Urinary bladder (tissue), 3 donors: ENCODE measurements at regions not wholly inside any gene's neighbourhood (a gene's known extent, or its start where the extent isn't known, plus 50 kb on each side); places are given as distances from the start of the nearest gene placed in this dataset.
"Not testable (repeated sequence)": the region's sequence is repeated elsewhere in the genome, so short reads cannot be mapped to it uniquely, and the experiment has no call there.

Source experiments
- DNase-seq: peaks from one replicate; pipeline ENCODE4 v3.0.0-alpha.2; 2015; ENCODE audit errors: extremely low spot score
- H3K27ac ChIP-seq: one replicate; pipeline ENCODE4 v1.5.1; 2013; ENCODE audit warnings: low read depth, mild to moderate bottlenecking, moderate library complexity
- H3K36me3 ChIP-seq: one replicate; pipeline ENCODE4 v1.6.1; 2013; ENCODE audit warnings: mild to moderate bottlenecking, moderate library complexity; ENCODE audit not compliant: insufficient read depth
- H3K4me1 ChIP-seq: one replicate; pipeline ENCODE4 v1.6.1; 2013; ENCODE audit warnings: mild to moderate bottlenecking, moderate library complexity; ENCODE audit not compliant: insufficient read depth
- H3K4me3 ChIP-seq: one replicate; pipeline ENCODE4 v1.5.1; 2013; ENCODE audit warnings: low read depth, low read length
- WGBS: extraction: QIAGEN DNeasy Blood & Tissue Kit; methylation state at CpG from one replicate; pipeline ENCODE4 v1.1.7; 2013; 5-methylcytosine and 5-hydroxymethylcytosine counted together
- donor health status: healthy with polysubstance abuse.
- donor health status: healthy.

- Histone ChIP-seq H3K27ac (no peak overlapping the region), H3K4me3 (no peak overlapping the region), H3K36me3 (no peaks in the 10 kb centered on the region), H3K4me1 (no peaks in the 10 kb centered on the region)
- 86% methylated on average over 4 of the region's 4 CpGs for WGBS
- no peak for DNase-seq
Observed at GRCh38 chr3:115399750-115400149, 223.6 kb upstream of the GAP43 start.

GRCh38 chr3:115401298-115401697 is 222.0 kb upstream of the GAP43 start:
- 41% methylated on average over 2 of the region's 2 CpGs for whole genome bisulfite sequencing
- H3K27ac ChIP-seq, result no peak overlapping the region

GRCh38 chr3:115401851-115402501 is 221.3 kb upstream of the GAP43 start:
- no peak for DNase-seq
- Histone ChIP-seq H3K27ac (no peak overlapping the region), H3K4me1 (no peaks in the 10 kb centered on the region), H3K36me3 (no peaks in the 10 kb centered on the region), H3K4me3 (no peak overlapping the region)
- WGBS, result 83% methylated on average over 1 of the region's 1 CpG

More at GRCh38 chr3:115401298-115401697, 222.0 kb upstream of the GAP43 start:
- Histone ChIP-seq H3K36me3 (no peaks in the 10 kb centered on the region), H3K4me1 (no peaks in the 10 kb centered on the region), H3K4me3 (no peak overlapping the region)
- DNase-seq, result no peak

GRCh38 chr3:115402651-115403050 is 220.7 kb upstream of the GAP43 start:
- no peak for DNase-seq
- Histone ChIP-seq H3K4me3 (no peak overlapping the region), H3K4me1 (no peaks in the 10 kb centered on the region), H3K36me3 (no peaks in the 10 kb centered on the region), H3K27ac (no peak overlapping the region)

- WGBS, result 41% methylated on average over 2 of the region's 2 CpGs
- no peaks in the 10 kb centered on the region for H3K4me1 ChIP-seq
- H3K27ac ChIP-seq, result no peak overlapping the region
- H3K36me3 ChIP-seq, result no peaks in the 10 kb centered on the region
- DNase-seq, result no peak
- H3K4me3 ChIP-seq, result no peak overlapping the region
Observed at GRCh38 chr3:115403786-115404185, 219.5 kb upstream of the GAP43 start.

GRCh38 chr3:115409596-115409995 is 213.7 kb upstream of the GAP43 start:
- no peak overlapping the region for H3K4me3 ChIP-seq
- H3K27ac ChIP-seq, result no peak overlapping the region
- WGBS, result 93% methylated on average over 5 of the region's 5 CpGs
- no peak for DNase-seq
- H3K4me1 ChIP-seq, result no peaks in the 10 kb centered on the region
- no peaks in the 10 kb centered on the region for H3K36me3 ChIP-seq

- H3K36me3 ChIP-seq, H3K27ac ChIP-seq, H3K4me3 ChIP-seq, H3K4me1 ChIP-seq, DNase-seq: not testable (repeated sequence)
- 97% methylated on average over 4 of the region's 4 CpGs for WGBS
Observed at GRCh38 chr3:115414610-115415009, 208.7 kb upstream of the GAP43 start.

- H3K27ac ChIP-seq, result no peak overlapping the region
- H3K4me1 ChIP-seq, result no peaks in the 10 kb centered on the region
- no peak overlapping the region for H3K4me3 ChIP-seq
- H3K36me3 ChIP-seq, result no peaks in the 10 kb centered on the region
- WGBS, result 84% methylated on average over 4 of the region's 4 CpGs
- no peak for DNase-seq
Observed at GRCh38 chr3:115415246-115415996, 207.9 kb upstream of the GAP43 start.

GRCh38 chr3:115418583-115418982 is 204.7 kb upstream of the GAP43 start:
- Histone ChIP-seq H3K4me1 (no peaks in the 10 kb centered on the region), H3K4me3 (no peak overlapping the region), H3K36me3 (no peaks in the 10 kb centered on the region), H3K27ac (no peak overlapping the region)
- 68% methylated on average over 1 of the region's 1 CpG for WGBS
- DNase-seq, result no peak

GRCh38 chr3:115420086-115420485 is 203.2 kb upstream of the GAP43 start:
- DNase-seq, result no peak
- no peaks in the 10 kb centered on the region for H3K4me1 ChIP-seq
- no peaks in the 10 kb centered on the region for H3K36me3 ChIP-seq
- H3K27ac ChIP-seq, result no peak overlapping the region
- H3K4me3 ChIP-seq, result no peak overlapping the region
- 59% methylated on average over 1 of the region's 1 CpG for WGBS

- Histone ChIP-seq H3K27ac (no peak overlapping the region), H3K4me1 (no peaks in the 10 kb centered on the region), H3K4me3 (no peak overlapping the region), H3K36me3 (no peaks in the 10 kb centered on the region)
- WGBS, result 80% methylated on average over 1 of the region's 1 CpG
- no peak for DNase-seq
Observed at GRCh38 chr3:115423170-115423569, 200.1 kb upstream of the GAP43 start.

- Histone ChIP-seq H3K4me3 (no peak overlapping the region), H3K4me1 (no peaks in the 10 kb centered on the region), H3K27ac (no peak overlapping the region), H3K36me3 (no peaks in the 10 kb centered on the region)
- 65% methylated on average over 5 of the region's 5 CpGs for WGBS
- no peak for DNase-seq
Observed at GRCh38 chr3:115428841-115429240, 194.5 kb upstream of the GAP43 start.

GRCh38 chr3:115436767-115437301 is 186.5 kb upstream of the GAP43 start:
- 68% methylated on average over 5 of the region's 5 CpGs for WGBS
- H3K36me3 ChIP-seq, result no peaks in the 10 kb centered on the region
- no peak for DNase-seq
- H3K4me3 ChIP-seq, result no peak overlapping the region
- H3K4me1 ChIP-seq, result no peaks in the 10 kb centered on the region
- no peak overlapping the region for H3K27ac ChIP-seq

- DNase-seq, result no peak
- H3K4me3 ChIP-seq, result no peak overlapping the region
- H3K4me1 ChIP-seq, result no peaks in the 10 kb centered on the region
- H3K36me3 ChIP-seq, result no peaks in the 10 kb centered on the region
- H3K27ac ChIP-seq, result no peak overlapping the region
- 68% methylated on average over 2 of the region's 2 CpGs for WGBS
Observed at GRCh38 chr3:115438799-115439198, 184.5 kb upstream of the GAP43 start.
